Heart left ventricle (tissue), 13 donors: ENCODE measurements at regions not wholly inside any gene's neighbourhood (a gene's known extent, or its start where the extent isn't known, plus 50 kb on each side); places are given as distances from the start of the nearest gene placed in this dataset.

Source experiments
- CTCF ChIP-seq, 12 donors: fragments of 200-600 bp; sonication (generic) in 4 of 12; IDR thresholded peaks; one replicate each; pipeline versions ENCODE4 v1.5.0 to v1.8.0; 2018 to 2022; ENCODE audit warnings: antibody characterized with exemption in 12 of 12, mild to moderate bottlenecking in 5 of 12
- POLR2A ChIP-seq, 2 donors: fragments of 450-650 bp; IDR thresholded peaks; one replicate each; pipeline ENCODE4 v1.6.1; 2017; ENCODE audit warnings: antibody characterized with exemption in 2 of 2, mild to moderate bottlenecking in 2 of 2, moderate library complexity in 2 of 2
- donor health status: ischemic (EF 13 %, LVEDD 7.1; RV severe dilation, severe dysfunction).
- donor health status: DM: no; HTN: yes; CAD: no.
- donor health status: DM: no; HTN: no; CAD: no.
- donor health status: ischemic (EF 25% LVEDD 6.9; RV normal size, moderate dysfunction).
- donor health status: ischemic (EF 25% LVEDD 5.7; RV mildly dilated, moderate dysfunction).
- donor health status: ischemic (EF 35%, LVEDD 5.7; RV mildly dilated, moderate dysfunction).
- donor health status: nonischemic (EF 11% LVEDD 7.7; RV severe dilation, severe dysfunction).
- donor health status: DM: yes; HTN: yes; CAD: no.
- donor health status: PGD.
- donor health status: ischemic (EF 29% LVEDD 5.4; RV normal size, mild dysfunction).
- donor health status: nonischemic (EF 23%, LVEDD 6.1; RV moderate dilation, normal function).

- no peak for TF ChIP-seq POLR2A (IDR thresholded peaks at IDR 0.05)
- TF ChIP-seq CTCF (IDR thresholded peaks at IDR 0.05): no peak
Measured at GRCh38 chr2:51232027-51232426, 200.1 kb upstream of the NRXN1 start.
